Breast epithelium (tissue), 3 donors: ENCODE measurements at regions not wholly inside any gene's neighbourhood (a gene's known extent, or its start where the extent isn't known, plus 50 kb on each side); places are given as distances from the start of the nearest gene placed in this dataset.

Source experiments
- CTCF ChIP-seq, 3 donors: fragments of 450-650 bp; IDR thresholded peaks; one replicate each; pipeline ENCODE4 v1.5.1; 2016 to 2017; ENCODE audit warnings: antibody characterized with exemption in 3 of 3, mild to moderate bottlenecking in 3 of 3, moderate library complexity in 3 of 3
- POLR2A ChIP-seq: fragments of 450-650 bp; IDR thresholded peaks from one replicate; pipeline ENCODE4 v1.6.1; 2016; ENCODE audit warnings: antibody characterized with exemption, mild to moderate bottlenecking, moderate library complexity
- POLR2AphosphoS5 ChIP-seq, 3 donors: sonication (generic); formaldehyde crosslinking; IDR thresholded peaks; one replicate each; pipeline ENCODE4 v1.6.1; 2017; ENCODE audit warnings: antibody characterized with exemption in 3 of 3

- TF ChIP-seq CTCF (IDR thresholded peaks at IDR 0.05), result no peak
- no peak for TF ChIP-seq POLR2AphosphoS5 (IDR thresholded peaks at IDR 0.05)
- TF ChIP-seq POLR2A, result no peak
Observed at GRCh38 chr3:64925575-64925974, 237.8 kb upstream of the ADAMTS9 start.
